ENCODE measurements at regions not wholly inside any gene's neighbourhood (a gene's known extent, or its start where the extent isn't known, plus 50 kb on each side); places are given as distances from the start of the nearest gene placed in this dataset.
A peak's percentile ranks its signal among the peaks of the same experiment; 100 is the strongest.

- H3K9me3 ChIP-seq (ENCODE audit: control insufficient read depth, insufficient read depth, low read length), result no peaks in the 10 kb centered on the region
- WGBS (ENCODE audit: insufficient coverage), result no CpG with 5 or more reads among the region's 1 CpG
- no peak overlapping the region for H3K27ac ChIP-seq (ENCODE audit: low read depth, low read length)
- H3K27me3 ChIP-seq (ENCODE audit: control insufficient read depth, insufficient read depth, low read length), result no peaks in the 10 kb centered on the region
- no peaks in the 10 kb centered on the region for H3K4me1 ChIP-seq (ENCODE audit: control insufficient read depth, insufficient read depth, low read length)
- DNase-seq (ENCODE audit: low read depth in 4 of 6, low spot score in 6 of 6), result no peak
- H3K4me3 ChIP-seq (ENCODE audit: low read depth, low read length), result no peak overlapping the region
- H3K36me3 ChIP-seq (ENCODE audit: control insufficient read depth, insufficient read depth, low read length), result no peaks in the 10 kb centered on the region
These were observed 251.1 kb upstream of the HTR2C start for GRCh38 chrX:114332766-114333165.

GRCh38 chrX:114334473-114334982 lies 249.4 kb upstream of the HTR2C start:
- Histone ChIP-seq H3K27ac (ENCODE audit: low read depth, low read length) (no peak overlapping the region), H3K4me1 (ENCODE audit: control insufficient read depth, insufficient read depth, low read length) (no peaks in the 10 kb centered on the region), H3K4me3 (ENCODE audit: low read depth, low read length) (no peak overlapping the region), H3K9me3 (ENCODE audit: control insufficient read depth, insufficient read depth, low read length) (no peaks in the 10 kb centered on the region), H3K27me3 (ENCODE audit: control insufficient read depth, insufficient read depth, low read length) (no peaks in the 10 kb centered on the region), H3K36me3 (ENCODE audit: control insufficient read depth, insufficient read depth, low read length) (no peaks in the 10 kb centered on the region)
- no peak for DNase-seq (ENCODE audit: low read depth in 4 of 6, low spot score in 6 of 6)
- 58% methylated on average over 3 of the region's 4 CpGs for WGBS (ENCODE audit: insufficient coverage)

- no peaks in the 10 kb centered on the region for H3K4me1 ChIP-seq (ENCODE audit: control insufficient read depth, insufficient read depth, low read length)
- H3K9me3 ChIP-seq (ENCODE audit: control insufficient read depth, insufficient read depth, low read length), result no peaks in the 10 kb centered on the region
- no peaks in the 10 kb centered on the region for H3K36me3 ChIP-seq (ENCODE audit: control insufficient read depth, insufficient read depth, low read length)
- H3K4me3 ChIP-seq (ENCODE audit: low read depth, low read length), result no peak overlapping the region
- H3K27ac ChIP-seq (ENCODE audit: low read depth, low read length), result no peak overlapping the region
- no CpG with 5 or more reads among the region's 2 CpGs for WGBS (ENCODE audit: insufficient coverage)
- DNase-seq (ENCODE audit: low read depth in 4 of 6, low spot score in 6 of 6), result no peak
- H3K27me3 ChIP-seq (ENCODE audit: control insufficient read depth, insufficient read depth, low read length), result no peaks in the 10 kb centered on the region
These were observed 245.0 kb upstream of the HTR2C start for GRCh38 chrX:114338870-114339269.

- peak in 2 of 6 donors; percentile 47 to 51 for DNase-seq (ENCODE audit: low read depth in 4 of 6, low spot score in 6 of 6)
- whole genome bisulfite sequencing (ENCODE audit: insufficient coverage), result no CpG with 5 or more reads among the region's 3 CpGs
- no peaks in the 10 kb centered on the region for H3K4me1 ChIP-seq (ENCODE audit: control insufficient read depth, insufficient read depth, low read length)
- no peak overlapping the region for H3K4me3 ChIP-seq (ENCODE audit: low read depth, low read length)
- H3K9me3 ChIP-seq (ENCODE audit: control insufficient read depth, insufficient read depth, low read length), result no peaks in the 10 kb centered on the region
- no peak overlapping the region for H3K27ac ChIP-seq (ENCODE audit: low read depth, low read length)
- H3K27me3 ChIP-seq (ENCODE audit: control insufficient read depth, insufficient read depth, low read length), result peaks cover 3% of the 10 kb centered on the region
- no peaks in the 10 kb centered on the region for H3K36me3 ChIP-seq (ENCODE audit: control insufficient read depth, insufficient read depth, low read length)
These were observed 239.0 kb upstream of the HTR2C start for GRCh38 chrX:114344756-114345349.

- 100% methylated on average over 1 of the region's 5 CpGs for WGBS (ENCODE audit: insufficient coverage)
These were observed 222.7 kb upstream of the HTR2C start for GRCh38 chrX:114361076-114361725.

GRCh38 chrX:114363346-114363745 lies 220.5 kb upstream of the HTR2C start:
- Histone ChIP-seq H3K4me3 (ENCODE audit: low read depth, low read length) (no peak overlapping the region), H3K4me1 (ENCODE audit: control insufficient read depth, insufficient read depth, low read length) (no peaks in the 10 kb centered on the region), H3K27me3 (ENCODE audit: control insufficient read depth, insufficient read depth, low read length) (peaks cover 2% of the 10 kb centered on the region), H3K9me3 (ENCODE audit: control insufficient read depth, insufficient read depth, low read length) (no peaks in the 10 kb centered on the region), H3K27ac (ENCODE audit: low read depth, low read length) (no peak overlapping the region), H3K36me3 (ENCODE audit: control insufficient read depth, insufficient read depth, low read length) (no peaks in the 10 kb centered on the region)
- 43% methylated on average over 1 of the region's 1 CpG for WGBS (ENCODE audit: insufficient coverage)
- DNase-seq (ENCODE audit: low read depth in 4 of 6, low spot score in 6 of 6), result no peak

More at GRCh38 chrX:114361076-114361725, 222.7 kb upstream of the HTR2C start:
- H3K4me1 ChIP-seq (ENCODE audit: control insufficient read depth, insufficient read depth, low read length), result no peaks in the 10 kb centered on the region
- H3K27me3 ChIP-seq (ENCODE audit: control insufficient read depth, insufficient read depth, low read length), result peaks cover 2% of the 10 kb centered on the region
- no peaks in the 10 kb centered on the region for H3K36me3 ChIP-seq (ENCODE audit: control insufficient read depth, insufficient read depth, low read length)
- H3K27ac ChIP-seq (ENCODE audit: low read depth, low read length), result no peak overlapping the region
- H3K9me3 ChIP-seq (ENCODE audit: control insufficient read depth, insufficient read depth, low read length), result no peaks in the 10 kb centered on the region
- no peak overlapping the region for H3K4me3 ChIP-seq (ENCODE audit: low read depth, low read length)
- no peak for DNase-seq (ENCODE audit: low read depth in 4 of 6, low spot score in 6 of 6)

- no peak overlapping the region for H3K27ac ChIP-seq (ENCODE audit: low read depth, low read length)
- no peaks in the 10 kb centered on the region for H3K9me3 ChIP-seq (ENCODE audit: control insufficient read depth, insufficient read depth, low read length)
- H3K36me3 ChIP-seq (ENCODE audit: control insufficient read depth, insufficient read depth, low read length), result no peaks in the 10 kb centered on the region
- 43% methylated on average over 1 of the region's 5 CpGs for WGBS (ENCODE audit: insufficient coverage)
- peak in 1 of 6 donors; percentile 2 for DNase-seq (ENCODE audit: low read depth in 4 of 6, low spot score in 6 of 6)
- no peak overlapping the region for H3K4me3 ChIP-seq (ENCODE audit: low read depth, low read length)
- peaks cover 4% of the 10 kb centered on the region for H3K27me3 ChIP-seq (ENCODE audit: control insufficient read depth, insufficient read depth, low read length)
- no peaks in the 10 kb centered on the region for H3K4me1 ChIP-seq (ENCODE audit: control insufficient read depth, insufficient read depth, low read length)
These were observed 218.6 kb upstream of the HTR2C start for GRCh38 chrX:114365065-114365834.

GRCh38 chrX:114372937-114373336 lies 210.9 kb upstream of the HTR2C start:
- H3K9me3 ChIP-seq (ENCODE audit: control insufficient read depth, insufficient read depth, low read length), result no peaks in the 10 kb centered on the region
- H3K27ac ChIP-seq (ENCODE audit: low read depth, low read length), result no peak overlapping the region
- H3K4me3 ChIP-seq (ENCODE audit: low read depth, low read length), result no peak overlapping the region
- peaks cover 6% of the 10 kb centered on the region for H3K27me3 ChIP-seq (ENCODE audit: control insufficient read depth, insufficient read depth, low read length)
- WGBS (ENCODE audit: insufficient coverage), result no CpG with 5 or more reads among the region's 2 CpGs
- no peaks in the 10 kb centered on the region for H3K4me1 ChIP-seq (ENCODE audit: control insufficient read depth, insufficient read depth, low read length)
- no peak for DNase-seq (ENCODE audit: low read depth in 4 of 6, low spot score in 6 of 6)
- H3K36me3 ChIP-seq (ENCODE audit: control insufficient read depth, insufficient read depth, low read length), result no peaks in the 10 kb centered on the region

- no peak for DNase-seq (ENCODE audit: low read depth in 4 of 6, low spot score in 6 of 6)
- Histone ChIP-seq H3K4me1 (ENCODE audit: control insufficient read depth, insufficient read depth, low read length) (no peaks in the 10 kb centered on the region), H3K27me3 (ENCODE audit: control insufficient read depth, insufficient read depth, low read length) (no peaks in the 10 kb centered on the region), H3K27ac (ENCODE audit: low read depth, low read length) (no peak overlapping the region), H3K36me3 (ENCODE audit: control insufficient read depth, insufficient read depth, low read length) (no peaks in the 10 kb centered on the region), H3K9me3 (ENCODE audit: control insufficient read depth, insufficient read depth, low read length) (no peaks in the 10 kb centered on the region), H3K4me3 (ENCODE audit: low read depth, low read length) (no peak overlapping the region)
- WGBS (ENCODE audit: insufficient coverage), result 94% methylated on average over 28 of the region's 31 CpGs
These were observed 193.6 kb upstream of the HTR2C start for GRCh38 chrX:114390251-114390796.

Data from spinal cord (tissue), 9 donors.